Spleen (tissue), 11 donors: ENCODE measurements at regions not wholly inside any gene's neighbourhood (a gene's known extent, or its start where the extent isn't known, plus 50 kb on each side); places are given as distances from the start of the nearest gene placed in this dataset.

Experiments used
- DNase-seq: peaks from one replicate; pipeline ENCODE4 v3.0.0-alpha.2; 2020
- H3K27ac ChIP-seq, 8 donors: fragments of 200-600 bp; sonication (generic) in 7 of 8; 1 replicate in 4 of 8; 2 replicates in 4 of 8; pipeline versions ENCODE4 v1.5.0 to v1.8.0; 2016 to 2021; ENCODE audit warnings: inconsistent platforms in 4 of 8, mild to moderate bottlenecking in 4 of 8, moderate library complexity in 1 of 8
- H3K27me3 ChIP-seq, 7 donors: fragments of 200-600 bp; sonication (generic) in 6 of 7; replicated peaks in 1 of 7; 1 replicate in 4 of 7; 2 replicates in 3 of 7; pipeline versions ENCODE4 v1.5.0 to v1.8.0; 2016 to 2021; ENCODE audit warnings: inconsistent platforms in 3 of 7, mild to moderate bottlenecking in 1 of 7
- H3K36me3 ChIP-seq, 6 donors: fragments of 200-600 bp; sonication (generic) in 5 of 6; 1 replicate in 4 of 6; 2 replicates in 2 of 6; pipeline versions ENCODE4 v1.5.0 to v1.8.0; 2016 to 2021; ENCODE audit warnings: inconsistent platforms in 2 of 6
- H3K4me1 ChIP-seq, 6 donors: fragments of 200-600 bp; sonication (generic) in 5 of 6; 1 replicate in 3 of 6; 2 replicates in 3 of 6; pipeline versions ENCODE4 v1.5.0 to v1.8.0; 2016 to 2021; ENCODE audit warnings: inconsistent platforms in 3 of 6
- H3K4me3 ChIP-seq, 8 donors: fragments of 200-600 bp; sonication (generic) in 7 of 8; 1 replicate in 4 of 8; 2 replicates in 4 of 8; pipeline versions ENCODE4 v1.5.0 to v1.8.0; 2016 to 2021; ENCODE audit warnings: inconsistent platforms in 4 of 8, mild to moderate bottlenecking in 4 of 8, moderate library complexity in 2 of 8
- H3K9me3 ChIP-seq, 8 donors: fragments of 200-600 bp; sonication (generic) in 7 of 8; 1 replicate in 4 of 8; 2 replicates in 4 of 8; pipeline versions ENCODE4 v1.5.0 to v1.8.0; 2016 to 2021; ENCODE audit warnings: inconsistent platforms in 4 of 8
- CTCF ChIP-seq, 11 experiments: fragments of 200-600 bp in 7 of 11; fragments of 450-650 bp in 4 of 11; sonication (generic) in 4 of 11; IDR thresholded peaks in 8 of 11; conservative IDR thresholded peaks in 3 of 11; 1 replicate in 7 of 11; 2 replicates in 4 of 11; pipeline versions ENCODE4 v1.4.0 to v1.8.0; 2016 to 2021; ENCODE audit warnings: antibody characterized with exemption in 11 of 11, inconsistent platforms in 4 of 11, mild to moderate bottlenecking in 1 of 11
- POLR2A ChIP-seq, 3 donors: fragments of 450-650 bp; IDR thresholded peaks; one replicate each; pipeline ENCODE4 v1.5.1; 2017; ENCODE audit warnings: antibody characterized with exemption in 3 of 3, mild to moderate bottlenecking in 1 of 3
- POLR2AphosphoS5 ChIP-seq, 3 donors: sonication (generic); formaldehyde crosslinking; IDR thresholded peaks; one replicate each; pipeline ENCODE4 v1.5.1; 2017; ENCODE audit warnings: antibody characterized with exemption in 3 of 3
- WGBS, 5 donors: extraction: QIAGEN DNeasy Blood & Tissue Kit in 3 of 5; methylation state at CpG; one replicate each; pipeline versions ENCODE4 v1.1.5 to v1.1.7; 2013 to 2018; 5-methylcytosine and 5-hydroxymethylcytosine counted together
- intact Hi-C: fragments of 100-400 bp; cut with DNase I; formaldehyde crosslinking; loops from one replicate; pipeline ENCODE4 v1.15.0; 2023; ENCODE audit warnings: low total_unique reads
- donor health status: healthy with polysubstance abuse.
- donor health status: DM: no; HTN: no; CAD: no; lungs with moderate emphysema.
- donor health status: DM: no; HTN: no; CAD: no.
- donor health status: Bipolar disorder and iron deficiency.
- donor health status: healthy.
- donor health status: DM: no; HTN: no; CAD: no.
- donor health status: DM: yes; HTN: yes; CAD: no.

GRCh38 chr1:70856201-70856600 is 191.4 kb downstream of the PTGER3 start:
- no peaks in the 10 kb centered on the region for H3K36me3 ChIP-seq
- H3K27me3 ChIP-seq: no peaks in the 10 kb centered on the region
- no peak for DNase-seq
- no peak overlapping the region for H3K27ac ChIP-seq
- 69 to 86% (median 78%) methylated on average over 2 of the region's 2 CpGs for WGBS, 5 donors
- no peak overlapping the region for H3K4me3 ChIP-seq
- intact Hi-C loops: no loop called here
- TF ChIP-seq POLR2AphosphoS5 (IDR thresholded peaks at IDR 0.05): no peak
- no peak for TF ChIP-seq POLR2A (IDR thresholded peaks at IDR 0.05)
- no peaks in the 10 kb centered on the region for H3K4me1 ChIP-seq
- peaks cover 0 to 7% (median 1%) of the 10 kb centered on the region in 8 donors for H3K9me3 ChIP-seq

GRCh38 chr1:70863239-70863638 is 184.4 kb downstream of the PTGER3 start:
- DNase-seq: no peak
- Histone ChIP-seq H3K36me3 (no peaks in the 10 kb centered on the region), H3K4me3 (no peak overlapping the region), H3K27ac (no peak overlapping the region), H3K9me3 (no peaks in the 10 kb centered on the region), H3K27me3 (no peaks in the 10 kb centered on the region), H3K4me1 (no peaks in the 10 kb centered on the region)
- intact Hi-C loops: no loop called here
- 62 to 80% (median 63%) methylated on average over 1 of the region's 1 CpG for WGBS, 5 donors
- TF ChIP-seq POLR2AphosphoS5 (IDR thresholded peaks at IDR 0.05): no peak

- no peak overlapping the region for H3K27ac ChIP-seq
- intact Hi-C loops: no loop called here
- TF ChIP-seq CTCF (IDR thresholded peaks at IDR 0.05 in 8 of 11, conservative IDR thresholded peaks at IDR 0.05 in 3 of 11) (no peak), POLR2A (IDR thresholded peaks at IDR 0.05) (no peak), POLR2AphosphoS5 (IDR thresholded peaks at IDR 0.05) (no peak)
- DNase-seq: no peak
- WGBS, 5 donors: 67 to 86% (median 74%) methylated on average over 2 of the region's 2 CpGs
- no peak overlapping the region for H3K4me3 ChIP-seq
- no peaks in the 10 kb centered on the region for H3K36me3 ChIP-seq
- no peaks in the 10 kb centered on the region for H3K4me1 ChIP-seq
- no peaks in the 10 kb centered on the region for H3K9me3 ChIP-seq
- H3K27me3 ChIP-seq: no peaks in the 10 kb centered on the region
These were observed 183.3 kb downstream of the PTGER3 start for GRCh38 chr1:70864302-70864701.

GRCh38 chr1:70866542-70867264 is 180.9 kb downstream of the PTGER3 start:
- no peaks in the 10 kb centered on the region for H3K27me3 ChIP-seq
- H3K9me3 ChIP-seq: peaks cover 0 to 3% (median 0%) of the 10 kb centered on the region in 8 donors
- DNase-seq: no peak
- no peak overlapping the region for H3K27ac ChIP-seq
- WGBS, 5 donors: 37 to 52% (median 47%) methylated on average over 4 of the region's 4 CpGs
- H3K4me1 ChIP-seq: no peaks in the 10 kb centered on the region
- H3K4me3 ChIP-seq: no peak overlapping the region
- no peaks in the 10 kb centered on the region for H3K36me3 ChIP-seq
- TF ChIP-seq CTCF (IDR thresholded peaks at IDR 0.05 in 8 of 11, conservative IDR thresholded peaks at IDR 0.05 in 3 of 11): no peak
- intact Hi-C loops: no loop called here

- no peak overlapping the region for H3K27ac ChIP-seq
- H3K4me3 ChIP-seq: no peak overlapping the region
- DNase-seq: no peak
- no peaks in the 10 kb centered on the region for H3K4me1 ChIP-seq
- intact Hi-C loops: no loop called here
- no peaks in the 10 kb centered on the region for H3K36me3 ChIP-seq
- WGBS, 5 donors: 39 to 60% (median 48%) methylated on average over 3 of the region's 3 CpGs
- H3K9me3 ChIP-seq: peaks cover 0 to 3% (median 0%) of the 10 kb centered on the region in 8 donors
- H3K27me3 ChIP-seq: no peaks in the 10 kb centered on the region
- TF ChIP-seq POLR2AphosphoS5 (IDR thresholded peaks at IDR 0.05): no peak
- TF ChIP-seq CTCF (IDR thresholded peaks at IDR 0.05 in 8 of 11, conservative IDR thresholded peaks at IDR 0.05 in 3 of 11): no peak
- TF ChIP-seq POLR2A (IDR thresholded peaks at IDR 0.05): no peak
These were observed 175.8 kb downstream of the PTGER3 start for GRCh38 chr1:70871790-70872189.
